ENCODE measurements at regions not wholly inside any gene's neighbourhood (a gene's known extent, or its start where the extent isn't known, plus 50 kb on each side); places are given as distances from the start of the nearest gene placed in this dataset.

GRCh38 chr3:182622241-182622545 lies 171.1 kb upstream of the ATP11B start:
- TF ChIP-seq POLR2A (IDR thresholded peaks at IDR 0.05; ENCODE audit: low read depth, low read length) (no peak), CTCF (conservative IDR thresholded peaks at IDR 0.05; ENCODE audit: low read depth, low read length) (no peak), FOS (IDR thresholded peaks at IDR 0.05; ENCODE audit: low read depth, low read length) (no peak), MXI1 (IDR thresholded peaks at IDR 0.05; ENCODE audit: borderline replicate concordance, low read depth, low read length) (no peak), SMC3 (IDR thresholded peaks at IDR 0.05; ENCODE audit: low read depth, low read length) (no peak), CEBPB (IDR thresholded peaks at IDR 0.05; ENCODE audit: low read depth, low read length) (no peak), MAFK (IDR thresholded peaks at IDR 0.05; ENCODE audit: low read depth, low read length) (no peak), MAZ (IDR thresholded peaks at IDR 0.05; ENCODE audit: borderline replicate concordance, low read depth, low read length) (no peak), USF2 (IDR thresholded peaks at IDR 0.05; ENCODE audit: low read depth, low read length) (no peak), BHLHE40 (IDR thresholded peaks at IDR 0.05; ENCODE audit: low read depth, low read length) (no peak), RCOR1 (IDR thresholded peaks at IDR 0.05; ENCODE audit: insufficient replicate concordance, low read length) (no peak)
